ENCODE measurements at regions not wholly inside any gene's neighbourhood (a gene's known extent, or its start where the extent isn't known, plus 50 kb on each side); places are given as distances from the start of the nearest gene placed in this dataset.

DNA sequence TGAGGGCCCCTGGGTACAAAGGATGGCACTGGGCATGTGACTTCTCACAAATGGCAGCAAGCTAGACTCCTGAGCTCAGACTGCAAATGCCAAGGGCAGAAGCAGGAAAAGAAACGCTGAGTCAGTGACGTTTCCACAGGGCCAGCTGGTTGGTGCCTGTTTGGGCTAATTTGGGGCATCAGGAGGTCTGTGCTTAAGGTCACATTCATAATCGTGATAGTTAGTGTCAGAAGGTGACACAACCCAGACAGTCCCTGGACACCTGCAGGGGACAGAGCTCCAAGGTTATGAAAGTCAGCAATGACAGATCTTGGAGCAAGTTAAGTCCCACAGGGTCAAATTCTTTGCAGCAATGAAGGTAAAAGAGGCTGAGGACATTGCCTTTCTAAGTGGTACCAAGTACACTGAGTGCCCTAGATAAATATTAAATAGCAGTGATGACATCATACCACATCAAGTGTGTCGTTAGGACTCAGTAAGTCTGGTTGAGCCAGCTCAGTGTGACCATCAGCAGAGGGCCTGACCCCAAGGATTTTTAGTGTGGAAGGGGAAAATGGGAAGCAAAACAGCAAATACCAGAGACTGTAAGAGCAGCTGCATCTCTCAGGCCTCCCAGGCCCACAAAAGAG lies 556.9 kb upstream of the CFAP20DC start:
- DNase-seq (ENCODE audit: low spot score in 2 of 2), result no peak
- no peak overlapping the region for H3K4me3 ChIP-seq (ENCODE audit: low read depth, poor library complexity, severe bottlenecking)
- WGBS, 2 donors, result 55 to 57% methylated on average over 4 of the region's 4 CpGs
- TF ChIP-seq, protein P1, sequence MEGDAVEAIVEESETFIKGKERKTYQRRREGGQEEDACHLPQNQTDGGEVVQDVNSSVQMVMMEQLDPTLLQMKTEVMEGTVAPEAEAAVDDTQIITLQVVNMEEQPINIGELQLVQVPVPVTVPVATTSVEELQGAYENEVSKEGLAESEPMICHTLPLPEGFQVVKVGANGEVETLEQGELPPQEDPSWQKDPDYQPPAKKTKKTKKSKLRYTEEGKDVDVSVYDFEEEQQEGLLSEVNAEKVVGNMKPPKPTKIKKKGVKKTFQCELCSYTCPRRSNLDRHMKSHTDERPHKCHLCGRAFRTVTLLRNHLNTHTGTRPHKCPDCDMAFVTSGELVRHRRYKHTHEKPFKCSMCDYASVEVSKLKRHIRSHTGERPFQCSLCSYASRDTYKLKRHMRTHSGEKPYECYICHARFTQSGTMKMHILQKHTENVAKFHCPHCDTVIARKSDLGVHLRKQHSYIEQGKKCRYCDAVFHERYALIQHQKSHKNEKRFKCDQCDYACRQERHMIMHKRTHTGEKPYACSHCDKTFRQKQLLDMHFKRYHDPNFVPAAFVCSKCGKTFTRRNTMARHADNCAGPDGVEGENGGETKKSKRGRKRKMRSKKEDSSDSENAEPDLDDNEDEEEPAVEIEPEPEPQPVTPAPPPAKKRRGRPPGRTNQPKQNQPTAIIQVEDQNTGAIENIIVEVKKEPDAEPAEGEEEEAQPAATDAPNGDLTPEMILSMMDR (IDR thresholded peaks at IDR 0.05), result no peak
- TF ChIP-seq POLR2A (IDR thresholded peaks at IDR 0.05), result no peak
- intact Hi-C loops (cut with DNase I; ENCODE audit: low total_unique reads), result no loop called here

- DNase-seq (ENCODE audit: low spot score in 2 of 2), result no peak
- intact Hi-C loops (cut with DNase I; ENCODE audit: low total_unique reads), result no loop called here
- TF ChIP-seq, protein P1 (IDR thresholded peaks at IDR 0.05), result no peak
- no peak for TF ChIP-seq POLR2A (IDR thresholded peaks at IDR 0.05)
- WGBS, 2 donors, result 95% methylated on average over 5 of the region's 5 CpGs
- no peak overlapping the region for H3K4me3 ChIP-seq (ENCODE audit: low read depth, poor library complexity, severe bottlenecking)
Measured at GRCh38 chr3:59605944-59606534, 556.2 kb upstream of the CFAP20DC start.

- TF ChIP-seq, protein P1 (IDR thresholded peaks at IDR 0.05), result no peak
- TF ChIP-seq POLR2A (IDR thresholded peaks at IDR 0.05), result no peak
- intact Hi-C loops (cut with DNase I; ENCODE audit: low total_unique reads), result no loop called here
- no peak for DNase-seq (ENCODE audit: low spot score in 2 of 2)
- 91 to 100% methylated on average over 1 of the region's 1 CpG for WGBS, 2 donors
- H3K4me3 ChIP-seq (ENCODE audit: low read depth, poor library complexity, severe bottlenecking), result no peak overlapping the region
Measured at GRCh38 chr3:59605318-59605717, 555.5 kb upstream of the CFAP20DC start.

DNA sequence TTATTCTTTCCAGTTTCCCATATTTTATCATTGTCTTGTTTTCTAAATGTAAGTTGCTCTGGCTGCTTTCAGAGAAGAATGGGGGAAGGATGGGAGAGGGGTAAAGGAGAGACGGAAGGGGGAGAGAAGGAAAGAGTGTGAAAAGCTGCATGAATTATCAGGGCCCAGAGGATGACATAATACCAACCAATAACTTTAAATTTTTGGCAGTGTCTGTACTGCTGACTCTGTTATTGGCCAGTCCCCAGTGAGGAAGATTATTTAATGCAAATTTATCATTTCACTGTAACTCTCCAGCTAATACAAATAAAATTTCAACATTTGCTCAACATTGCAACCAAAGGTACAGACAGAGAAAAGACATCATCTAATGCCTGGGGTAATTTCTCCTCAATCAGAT lies 551.7 kb upstream of the CFAP20DC start:
- no peak for DNase-seq (ENCODE audit: low spot score in 2 of 2)
- TF ChIP-seq, protein P1 (IDR thresholded peaks at IDR 0.05), result no peak
- no peak for TF ChIP-seq POLR2A (IDR thresholded peaks at IDR 0.05)
- no peak overlapping the region for H3K4me3 ChIP-seq (ENCODE audit: low read depth, poor library complexity, severe bottlenecking)
- 24 to 32% methylated on average over 1 of the region's 1 CpG for WGBS, 2 donors
- intact Hi-C loops (cut with DNase I; ENCODE audit: low total_unique reads), result no loop called here

DNA sequence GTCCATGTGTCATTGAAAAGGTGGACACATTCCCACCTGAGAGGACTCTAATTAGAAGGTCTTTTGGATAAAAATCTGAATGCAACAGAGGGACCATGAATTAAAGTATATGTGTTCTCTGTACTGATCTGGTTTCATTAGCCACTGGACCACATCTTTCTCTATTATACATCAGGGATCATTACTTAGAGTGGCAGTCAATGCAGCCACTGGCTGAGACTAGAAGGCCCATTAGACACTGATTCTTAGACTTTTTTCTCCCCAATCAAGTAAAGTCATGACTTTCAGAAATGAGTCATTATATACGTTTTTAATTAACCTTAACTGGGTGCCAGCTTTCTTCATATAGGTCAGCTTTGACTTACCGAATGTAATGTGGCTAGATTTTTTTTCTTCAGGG lies 550.8 kb upstream of the CFAP20DC start:
- no peak for DNase-seq (ENCODE audit: low spot score in 2 of 2)
- H3K4me3 ChIP-seq (ENCODE audit: low read depth, poor library complexity, severe bottlenecking), result no peak overlapping the region
- 49 to 57% methylated on average over 2 of the region's 2 CpGs for WGBS, 2 donors
- intact Hi-C loops (cut with DNase I; ENCODE audit: low total_unique reads), result no loop called here
- TF ChIP-seq POLR2A (IDR thresholded peaks at IDR 0.05), result no peak
- TF ChIP-seq, protein P1 (IDR thresholded peaks at IDR 0.05), result no peak

DNA sequence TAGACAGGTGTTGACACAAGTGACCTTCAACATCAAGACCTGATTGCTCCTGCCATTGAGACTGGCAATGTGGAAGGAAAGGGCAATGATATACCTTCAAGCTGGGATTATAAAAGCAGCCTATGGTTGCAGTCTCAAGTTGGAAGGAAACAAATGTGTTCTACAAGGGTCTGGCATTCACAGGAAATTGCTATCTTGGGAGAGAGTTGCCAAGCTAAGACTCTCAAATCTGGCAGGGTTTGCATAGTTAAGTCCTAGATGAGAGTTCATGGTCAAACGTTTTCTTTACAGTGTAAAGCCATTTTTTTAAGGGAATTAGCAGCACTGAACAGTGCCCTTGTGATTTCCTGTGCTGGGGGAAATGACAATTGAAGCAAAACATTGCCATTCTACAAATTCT lies 546.9 kb upstream of the CFAP20DC start:
- WGBS, 2 donors, result 43 to 45% methylated on average over 1 of the region's 1 CpG
- H3K4me3 ChIP-seq (ENCODE audit: low read depth, poor library complexity, severe bottlenecking), result no peak overlapping the region
- no peak for DNase-seq (ENCODE audit: low spot score in 2 of 2)
- TF ChIP-seq, protein P1 (IDR thresholded peaks at IDR 0.05), result no peak
- TF ChIP-seq POLR2A (IDR thresholded peaks at IDR 0.05), result no peak
- intact Hi-C loops (cut with DNase I; ENCODE audit: low total_unique reads), result no loop called here

Measured in lower leg skin (tissue), 4 donors.